ENCODE measurements at regions not wholly inside any gene's neighbourhood (a gene's known extent, or its start where the extent isn't known, plus 50 kb on each side); places are given as distances from the start of the nearest gene placed in this dataset.
A peak's percentile ranks its signal among the peaks of the same experiment; 100 is the strongest.
"Not testable (repeated sequence)": the region's sequence is repeated elsewhere in the genome, so short reads cannot be mapped to it uniquely, and the experiment has no call there.

DNA sequence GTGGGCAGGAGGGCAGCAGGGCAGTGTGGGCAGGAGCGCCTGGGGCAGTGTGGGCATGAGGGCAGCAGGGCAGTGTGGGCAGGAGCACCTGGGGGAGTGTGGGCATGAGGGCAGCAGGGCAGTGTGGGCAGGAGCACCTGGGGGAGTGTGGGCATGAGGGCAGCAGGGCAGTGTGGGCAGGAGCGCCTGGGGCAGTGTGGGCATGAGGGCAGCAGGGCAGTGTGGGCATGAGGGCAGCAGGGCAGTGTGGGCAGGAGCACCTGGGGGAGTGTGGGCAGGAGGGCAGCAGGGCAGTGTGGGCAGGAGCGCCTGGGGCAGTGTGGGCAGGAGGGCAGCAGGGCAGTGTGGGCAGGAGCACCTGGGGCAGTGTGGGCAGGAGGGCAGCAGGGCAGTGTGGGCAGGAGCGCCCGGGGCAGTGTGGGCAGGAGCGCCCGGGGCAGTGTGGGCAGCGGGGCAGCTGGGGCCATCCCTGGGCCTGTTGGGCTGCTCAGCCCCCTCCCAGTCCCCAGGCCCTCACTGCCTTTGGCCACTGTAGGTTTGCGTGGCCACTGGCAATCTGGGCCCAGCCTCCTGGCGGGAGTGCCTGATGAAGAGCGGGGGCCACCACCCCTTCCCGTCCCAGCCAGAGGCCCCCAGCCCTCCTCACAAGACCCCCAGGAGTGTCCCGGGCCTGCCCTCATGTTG is 52.7 kb upstream of the NOTCH1 start:
- Histone ChIP-seq H3K79me1 (ENCODE audit: low read length) (peaks cover 13% of the 10 kb centered on the region), H3K4me1 (ENCODE audit: control insufficient read depth in 1 of 2, insufficient read depth in 2 of 2, low read length in 2 of 2) (peaks cover 14 to 21% of the 10 kb centered on the region in 2 experiments), H2BK12ac (ENCODE audit: low read length) (peak overlapping the region; percentile 91), H2AK5ac (ENCODE audit: low read length) (peak overlapping the region; percentile 37), H2BK120ac (ENCODE audit: insufficient read depth, low read length, poor library complexity) (peak overlapping the region; percentile 35), H4K91ac (ENCODE audit: low read depth, low read length) (peak overlapping the region; percentile 92), H3K4ac (ENCODE audit: low read depth, low read length) (peak overlapping the region; percentile 31)
- not testable (repeated sequence) for H3K23ac ChIP-seq (ENCODE audit: low read length); H3K18ac ChIP-seq (ENCODE audit: low read length); H2BK5ac ChIP-seq (ENCODE audit: low read depth, low read length, poor library complexity); H3K27me3 ChIP-seq (ENCODE audit: insufficient read depth, low read length); H3K4me2 ChIP-seq (ENCODE audit: low read length); H3K27ac ChIP-seq (ENCODE audit: low read depth, low read length); H3K14ac ChIP-seq (ENCODE audit: low read length); H2AFZ ChIP-seq (ENCODE audit: insufficient read depth, low read length, poor library complexity); H3K9me3 ChIP-seq (ENCODE audit: insufficient read depth, low read depth, low read length); DNase-seq; H3K79me2 ChIP-seq (ENCODE audit: control insufficient read depth, insufficient read depth, low read length, poor library complexity); H4K12ac ChIP-seq (ENCODE audit: low read depth, low read length); H4K8ac ChIP-seq (ENCODE audit: low read depth, low read length); H3K36me3 ChIP-seq (ENCODE audit: control insufficient read depth in 1 of 2, insufficient read depth in 2 of 2, low read length in 2 of 2); H3K4me3 ChIP-seq (ENCODE audit: low read depth, low read length); H3K9ac ChIP-seq (ENCODE audit: low read length)
- WGBS (ENCODE audit: extremely low coverage, insufficient coverage, insufficient read length): no CpG with 5 or more reads among the region's 13 CpGs

DNA sequence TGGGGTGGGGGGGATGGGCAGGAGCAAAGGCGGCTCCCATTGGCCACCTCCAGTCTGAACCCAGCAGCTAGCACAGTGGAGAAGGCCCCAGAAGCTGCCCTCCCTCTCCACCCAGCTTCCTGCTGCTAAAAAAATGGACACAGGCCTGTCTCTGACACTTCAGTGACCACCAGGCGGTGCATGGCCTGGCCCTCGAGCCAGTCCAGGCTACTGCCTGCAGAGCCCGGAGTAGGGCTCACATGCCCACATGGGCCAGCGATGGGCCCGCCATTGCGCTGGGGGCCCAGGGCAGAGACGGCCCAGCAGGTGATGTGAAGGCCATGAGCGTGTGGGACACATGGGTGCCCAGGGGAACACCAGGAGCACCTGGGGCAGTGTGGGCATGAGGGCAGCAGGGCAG is 52.1 kb upstream of the NOTCH1 start:
- H3K18ac ChIP-seq (ENCODE audit: low read length): no peak overlapping the region
- H3K36me3 ChIP-seq (ENCODE audit: control insufficient read depth in 1 of 2, insufficient read depth in 2 of 2, low read length in 2 of 2): no peaks in the 10 kb centered on the region
- peaks cover 13% of the 10 kb centered on the region for H3K79me1 ChIP-seq (ENCODE audit: low read length)
- no peak overlapping the region for H2BK12ac ChIP-seq (ENCODE audit: low read length)
- H3K27me3 ChIP-seq (ENCODE audit: insufficient read depth, low read length): no peaks in the 10 kb centered on the region
- no peaks in the 10 kb centered on the region for H3K79me2 ChIP-seq (ENCODE audit: control insufficient read depth, insufficient read depth, low read length, poor library complexity)
- H4K12ac ChIP-seq (ENCODE audit: low read depth, low read length): no peak overlapping the region
- H2AK5ac ChIP-seq (ENCODE audit: low read length): no peak overlapping the region
- H3K23ac ChIP-seq (ENCODE audit: low read length): no peak overlapping the region
- no peak overlapping the region for H3K27ac ChIP-seq (ENCODE audit: low read depth, low read length)
- H4K91ac ChIP-seq (ENCODE audit: low read depth, low read length): no peak overlapping the region
- H3K4ac ChIP-seq (ENCODE audit: low read depth, low read length): no peak overlapping the region
- no peak overlapping the region for H2BK120ac ChIP-seq (ENCODE audit: insufficient read depth, low read length, poor library complexity)
- WGBS (ENCODE audit: extremely low coverage, insufficient coverage, insufficient read length): no CpG with 5 or more reads among the region's 9 CpGs
- no peak overlapping the region for H4K8ac ChIP-seq (ENCODE audit: low read depth, low read length)
- DNase-seq: no peak
- H2BK5ac ChIP-seq (ENCODE audit: low read depth, low read length, poor library complexity): no peak overlapping the region
- no peak overlapping the region for H3K4me3 ChIP-seq (ENCODE audit: low read depth, low read length)
- H3K4me2 ChIP-seq (ENCODE audit: low read length): no peak overlapping the region
- no peak overlapping the region for H2AFZ ChIP-seq (ENCODE audit: insufficient read depth, low read length, poor library complexity)
- no peak overlapping the region for H3K9ac ChIP-seq (ENCODE audit: low read length)
- no peak overlapping the region for H3K14ac ChIP-seq (ENCODE audit: low read length)
- H3K4me1 ChIP-seq (ENCODE audit: control insufficient read depth in 1 of 2, insufficient read depth in 2 of 2, low read length in 2 of 2): peaks cover 14 to 21% of the 10 kb centered on the region in 2 experiments
- peaks cover 8% of the 10 kb centered on the region for H3K9me3 ChIP-seq (ENCODE audit: insufficient read depth, low read depth, low read length)

DNA sequence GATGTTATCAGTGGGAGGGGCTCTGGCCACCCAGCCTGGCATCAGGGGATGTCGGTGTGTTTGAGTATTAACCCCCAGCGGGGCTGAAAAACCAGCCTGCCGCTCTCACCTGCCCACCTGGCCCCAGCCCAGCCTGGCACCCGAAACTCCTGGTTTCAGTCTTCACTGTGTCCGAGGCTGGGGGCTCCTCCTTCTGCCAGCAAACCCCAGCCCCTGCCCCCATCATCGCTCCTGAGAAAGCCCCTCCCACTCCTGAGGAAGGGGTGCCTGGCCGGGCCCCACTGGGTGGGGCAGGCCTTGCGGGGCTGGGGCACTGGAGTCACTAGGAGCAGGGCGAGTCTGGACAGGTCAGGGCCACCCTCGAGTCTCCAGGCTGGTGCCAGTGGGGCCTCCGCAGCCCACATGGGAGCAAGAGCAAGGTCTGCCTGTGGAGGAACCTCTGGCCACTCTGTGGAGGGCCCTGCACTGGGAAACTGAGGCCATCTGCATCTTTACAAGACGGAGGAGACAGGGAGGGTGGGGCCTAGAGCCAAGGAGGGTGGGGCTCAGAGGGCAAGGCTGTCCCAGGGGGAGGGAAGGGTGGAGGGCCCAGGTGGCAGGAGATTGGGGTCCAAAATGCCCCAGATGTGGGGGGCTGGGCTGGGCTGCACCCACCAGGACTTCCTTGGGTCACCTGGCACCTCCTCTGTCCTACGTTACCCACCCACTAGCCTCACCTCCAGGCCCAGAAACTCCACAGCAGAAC is 51.5 kb upstream of the NOTCH1 start:
- Histone ChIP-seq H4K12ac (ENCODE audit: low read depth, low read length) (no peak overlapping the region), H3K9me3 (ENCODE audit: insufficient read depth, low read depth, low read length) (peaks cover 8% of the 10 kb centered on the region), H3K18ac (ENCODE audit: low read length) (no peak overlapping the region), H3K27me3 (ENCODE audit: insufficient read depth, low read length) (no peaks in the 10 kb centered on the region), H4K91ac (ENCODE audit: low read depth, low read length) (peak overlapping the region; percentile 48), H3K9ac (ENCODE audit: low read length) (no peak overlapping the region), H3K36me3 (ENCODE audit: control insufficient read depth in 1 of 2, insufficient read depth in 2 of 2, low read length in 2 of 2) (no peaks in the 10 kb centered on the region), H3K4ac (ENCODE audit: low read depth, low read length) (no peak overlapping the region), H3K4me3 (ENCODE audit: low read depth, low read length) (no peak overlapping the region), H3K23ac (ENCODE audit: low read length) (no peak overlapping the region), H2BK5ac (ENCODE audit: low read depth, low read length, poor library complexity) (no peak overlapping the region), H3K4me2 (ENCODE audit: low read length) (no peak overlapping the region), H3K79me2 (ENCODE audit: control insufficient read depth, insufficient read depth, low read length, poor library complexity) (no peaks in the 10 kb centered on the region), H4K8ac (ENCODE audit: low read depth, low read length) (no peak overlapping the region), H3K27ac (ENCODE audit: low read depth, low read length) (no peak overlapping the region), H3K4me1 (ENCODE audit: control insufficient read depth in 1 of 2, insufficient read depth in 2 of 2, low read length in 2 of 2) (peaks cover 14 to 21% of the 10 kb centered on the region in 2 experiments), H3K79me1 (ENCODE audit: low read length) (peaks cover 13% of the 10 kb centered on the region), H2BK120ac (ENCODE audit: insufficient read depth, low read length, poor library complexity) (no peak overlapping the region), H3K14ac (ENCODE audit: low read length) (no peak overlapping the region), H2AK5ac (ENCODE audit: low read length) (no peak overlapping the region), H2BK12ac (ENCODE audit: low read length) (peak overlapping the region; percentile 15), H2AFZ (ENCODE audit: insufficient read depth, low read length, poor library complexity) (no peak overlapping the region)
- WGBS (ENCODE audit: extremely low coverage, insufficient coverage, insufficient read length): no CpG with 5 or more reads among the region's 13 CpGs
- no peak for DNase-seq

DNA sequence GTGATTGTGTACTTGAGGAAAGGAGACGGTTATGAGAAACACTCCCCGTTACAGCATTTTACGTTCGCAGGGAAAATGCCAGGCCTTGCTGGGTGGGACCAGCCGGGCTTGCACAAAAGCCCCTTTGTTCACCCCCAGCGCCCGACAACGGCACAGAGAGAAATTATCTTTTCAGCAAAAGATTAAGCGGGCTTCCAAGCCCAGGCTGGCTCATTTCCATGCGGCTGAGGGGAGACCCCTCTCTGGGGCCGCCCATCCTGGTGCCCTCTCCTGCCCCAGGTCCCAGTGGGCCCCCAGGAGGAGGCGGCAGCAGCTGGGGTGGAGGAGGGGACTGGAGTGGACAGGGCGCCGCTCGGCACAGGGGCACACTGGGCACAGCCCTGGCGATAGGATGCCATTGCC is 50.8 kb upstream of the NOTCH1 start:
- H3K23ac ChIP-seq (ENCODE audit: low read length): no peak overlapping the region
- H2AFZ ChIP-seq (ENCODE audit: insufficient read depth, low read length, poor library complexity): no peak overlapping the region
- no peaks in the 10 kb centered on the region for H3K79me2 ChIP-seq (ENCODE audit: control insufficient read depth, insufficient read depth, low read length, poor library complexity)
- H3K79me1 ChIP-seq (ENCODE audit: low read length): peaks cover 13% of the 10 kb centered on the region
- H3K9me3 ChIP-seq (ENCODE audit: insufficient read depth, low read depth, low read length): peaks cover 8% of the 10 kb centered on the region
- H4K8ac ChIP-seq (ENCODE audit: low read depth, low read length): no peak overlapping the region
- peaks cover 14 to 21% of the 10 kb centered on the region in 2 experiments for H3K4me1 ChIP-seq (ENCODE audit: control insufficient read depth in 1 of 2, insufficient read depth in 2 of 2, low read length in 2 of 2)
- no peaks in the 10 kb centered on the region for H3K27me3 ChIP-seq (ENCODE audit: insufficient read depth, low read length)
- no peak overlapping the region for H3K4ac ChIP-seq (ENCODE audit: low read depth, low read length)
- no peak overlapping the region for H4K12ac ChIP-seq (ENCODE audit: low read depth, low read length)
- no peak overlapping the region for H2AK5ac ChIP-seq (ENCODE audit: low read length)
- WGBS (ENCODE audit: extremely low coverage, insufficient coverage, insufficient read length): no CpG with 5 or more reads among the region's 16 CpGs
- no peak overlapping the region for H3K14ac ChIP-seq (ENCODE audit: low read length)
- H2BK5ac ChIP-seq (ENCODE audit: low read depth, low read length, poor library complexity): no peak overlapping the region
- DNase-seq: no peak
- no peak overlapping the region for H3K4me2 ChIP-seq (ENCODE audit: low read length)
- no peak overlapping the region for H2BK12ac ChIP-seq (ENCODE audit: low read length)
- no peak overlapping the region for H3K4me3 ChIP-seq (ENCODE audit: low read depth, low read length)
- H4K91ac ChIP-seq (ENCODE audit: low read depth, low read length): peak overlapping the region; percentile 48
- no peak overlapping the region for H2BK120ac ChIP-seq (ENCODE audit: insufficient read depth, low read length, poor library complexity)
- H3K36me3 ChIP-seq (ENCODE audit: control insufficient read depth in 1 of 2, insufficient read depth in 2 of 2, low read length in 2 of 2): no peaks in the 10 kb centered on the region
- H3K18ac ChIP-seq (ENCODE audit: low read length): no peak overlapping the region
- H3K9ac ChIP-seq (ENCODE audit: low read length): no peak overlapping the region
- H3K27ac ChIP-seq (ENCODE audit: low read depth, low read length): no peak overlapping the region
